ENCODE measurements at regions not wholly inside any gene's neighbourhood (a gene's known extent, or its start where the extent isn't known, plus 50 kb on each side); places are given as distances from the start of the nearest gene placed in this dataset.
A peak's percentile ranks its signal among the peaks of the same experiment; 100 is the strongest.
"Not testable (repeated sequence)": the region's sequence is repeated elsewhere in the genome, so short reads cannot be mapped to it uniquely, and the experiment has no call there.

- DNase-seq = not testable (repeated sequence)
These were observed 96.2 kb downstream of the BDH1 start for GRCh38 chr3:197459571-197459970.

- no peak for DNase-seq
These were observed 96.8 kb downstream of the BDH1 start for GRCh38 chr3:197458906-197459470.

DNA sequence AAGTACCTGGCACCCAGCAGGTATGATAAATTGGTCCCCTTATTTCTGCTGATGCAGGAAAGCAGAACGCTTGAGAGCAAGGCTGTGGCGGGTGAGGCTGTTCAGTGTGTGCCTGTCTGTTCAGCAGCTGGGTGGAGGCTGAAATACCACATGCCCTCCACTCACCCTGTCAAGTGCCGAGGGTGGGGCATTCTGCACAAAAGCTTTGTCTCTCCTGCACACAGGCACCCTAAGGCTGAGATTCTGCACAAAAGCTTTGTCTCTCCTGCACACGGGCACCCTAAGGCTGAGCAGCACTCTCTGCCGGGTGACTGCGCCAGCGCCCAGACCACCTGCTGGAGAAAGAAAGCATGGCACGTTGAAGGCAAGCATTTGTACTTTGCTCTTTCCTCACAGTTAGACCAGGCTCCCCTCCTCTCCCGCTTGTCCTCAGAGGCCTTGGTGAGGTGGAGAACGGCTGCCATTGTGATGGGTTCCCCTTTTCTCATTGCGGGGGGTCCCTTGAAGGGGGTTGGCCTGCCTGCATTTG lies 97.5 kb downstream of the BDH1 start:
- DNase-seq = no peak

DNA sequence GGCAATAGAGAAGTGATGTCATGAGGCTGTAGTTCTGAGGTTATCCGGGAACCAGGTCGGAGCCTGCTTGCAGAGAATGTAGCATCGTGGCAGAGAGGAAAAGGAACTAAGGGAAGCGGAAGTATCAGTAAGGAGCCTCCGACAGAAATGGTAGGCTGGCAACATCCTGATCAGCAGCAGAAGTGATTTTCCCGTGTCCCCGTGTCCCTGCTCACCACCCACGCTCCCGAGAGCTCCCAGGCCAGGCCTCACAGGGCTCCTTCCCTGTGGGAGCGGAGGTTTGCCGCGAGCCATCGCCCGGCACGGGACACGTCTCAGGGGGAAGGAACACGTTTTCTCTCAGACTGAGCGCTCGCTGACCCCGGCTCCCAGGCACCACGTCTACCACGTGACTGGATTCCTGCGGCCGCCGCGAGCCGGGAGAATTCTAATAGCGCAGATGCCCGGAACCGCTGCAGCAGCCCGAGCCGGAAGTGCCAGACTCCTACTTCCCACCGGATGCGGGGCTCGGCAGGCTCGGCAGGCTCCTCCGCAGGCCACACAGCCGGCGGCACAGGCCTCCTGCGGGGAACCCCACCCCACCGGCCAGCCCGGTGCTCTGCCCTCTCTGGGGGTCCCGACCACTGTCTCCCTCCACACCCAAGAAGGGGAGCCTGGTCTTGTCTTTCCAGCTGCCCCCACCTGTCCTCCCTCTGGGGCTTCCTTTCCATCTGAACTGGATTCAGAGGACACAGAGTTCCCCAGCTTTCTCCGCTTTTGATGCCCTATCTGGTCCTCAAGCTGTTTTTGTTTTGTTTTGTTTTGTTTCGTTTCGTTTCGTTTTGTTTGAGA lies 99.3 kb downstream of the BDH1 start:
- DNase-seq = no peak

- not testable (repeated sequence) for DNase-seq
These were observed 100.9 kb downstream of the BDH1 start for GRCh38 chr3:197454841-197455240.

DNA sequence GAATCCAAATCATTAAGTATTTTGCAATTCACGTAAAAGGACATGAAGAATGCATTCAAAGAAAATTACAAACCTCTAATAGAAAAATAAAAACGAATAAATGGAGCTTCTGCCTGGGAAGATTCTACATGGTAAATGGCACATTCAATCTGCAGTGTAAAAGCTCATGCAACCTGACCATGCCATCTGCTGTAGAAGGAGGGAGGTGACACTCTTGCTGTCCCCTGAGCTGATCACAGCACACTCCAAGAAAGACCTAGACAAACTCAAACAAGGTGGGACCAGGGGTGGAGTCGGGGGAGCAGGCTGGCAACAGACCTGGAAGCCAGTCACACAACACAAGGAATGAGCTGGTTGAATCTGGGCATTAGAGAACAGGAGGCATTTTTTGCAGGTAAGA lies 101.8 kb downstream of the BDH1 start:
- DNase-seq = peak; percentile 16 to 17

DNA sequence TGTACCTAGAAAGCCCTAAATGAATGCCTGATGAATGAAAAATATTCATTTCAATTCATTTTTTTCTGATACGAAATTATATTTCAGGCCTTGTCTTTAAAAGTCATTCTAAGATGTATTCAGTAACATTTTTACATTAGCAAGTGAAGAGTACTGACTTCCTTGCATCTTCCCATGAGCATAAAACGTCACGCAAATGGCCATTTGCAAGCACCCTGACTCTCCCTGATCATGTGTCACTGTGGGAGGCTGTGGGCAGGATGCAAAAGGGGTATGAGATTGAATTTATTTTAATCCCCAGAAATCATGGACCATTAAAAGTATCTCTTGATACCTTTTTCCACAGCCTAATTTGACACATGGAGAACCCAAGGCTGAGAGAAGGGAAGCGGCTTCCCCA lies 105.0 kb downstream of the BDH1 start:
- no peak for DNase-seq

DNA sequence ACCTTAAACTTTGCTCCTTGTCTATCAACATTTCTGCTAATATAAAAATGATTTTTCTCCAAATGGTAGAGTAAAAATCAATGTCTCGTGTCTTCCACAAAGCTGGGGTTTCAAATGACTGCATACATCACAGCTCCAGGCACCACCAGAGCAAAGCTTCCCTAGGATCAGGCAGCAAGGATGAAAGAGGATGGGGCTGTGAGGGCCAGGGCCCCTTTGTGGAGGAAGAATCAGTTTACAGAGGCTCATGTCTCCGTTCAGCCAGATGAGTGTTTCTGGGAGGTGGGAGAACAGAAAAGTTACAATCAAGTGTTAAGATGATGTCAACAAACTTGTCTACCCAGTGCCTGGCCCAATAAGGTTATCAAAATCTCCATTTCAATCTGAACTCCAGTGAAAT lies 105.5 kb downstream of the BDH1 start:
- no peak for DNase-seq

GRCh38 chr3:197449181-197449580 lies 106.6 kb downstream of the BDH1 start:
- DNase-seq = not testable (repeated sequence)

GRCh38 chr3:197447781-197448180 lies 108.0 kb downstream of the BDH1 start:
- DNase-seq = not testable (repeated sequence)

GRCh38 chr3:197447057-197447456 lies 108.7 kb downstream of the BDH1 start:
- no peak for DNase-seq

DNA sequence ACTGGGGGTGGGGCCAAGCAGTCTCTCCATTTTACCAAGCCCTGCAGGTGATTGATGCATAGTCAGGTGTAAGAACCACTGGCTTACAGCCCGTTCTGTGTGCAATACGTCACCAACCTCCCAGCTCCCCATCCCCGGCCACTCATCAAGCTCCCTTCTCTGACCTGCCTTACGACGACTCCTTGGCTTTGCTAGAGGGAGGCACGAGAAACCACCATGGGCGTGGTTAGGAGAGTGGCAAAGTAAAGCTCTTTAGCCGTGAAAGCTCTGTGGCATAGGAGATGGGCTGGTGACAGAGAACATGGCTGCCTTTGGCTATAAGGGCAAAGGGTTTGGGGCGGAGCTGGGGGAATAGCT lies 109.1 kb downstream of the BDH1 start:
- DNase-seq = no peak

GRCh38 chr3:197445896-197446699 lies 109.7 kb downstream of the BDH1 start:
- DNase-seq = no peak

DNA sequence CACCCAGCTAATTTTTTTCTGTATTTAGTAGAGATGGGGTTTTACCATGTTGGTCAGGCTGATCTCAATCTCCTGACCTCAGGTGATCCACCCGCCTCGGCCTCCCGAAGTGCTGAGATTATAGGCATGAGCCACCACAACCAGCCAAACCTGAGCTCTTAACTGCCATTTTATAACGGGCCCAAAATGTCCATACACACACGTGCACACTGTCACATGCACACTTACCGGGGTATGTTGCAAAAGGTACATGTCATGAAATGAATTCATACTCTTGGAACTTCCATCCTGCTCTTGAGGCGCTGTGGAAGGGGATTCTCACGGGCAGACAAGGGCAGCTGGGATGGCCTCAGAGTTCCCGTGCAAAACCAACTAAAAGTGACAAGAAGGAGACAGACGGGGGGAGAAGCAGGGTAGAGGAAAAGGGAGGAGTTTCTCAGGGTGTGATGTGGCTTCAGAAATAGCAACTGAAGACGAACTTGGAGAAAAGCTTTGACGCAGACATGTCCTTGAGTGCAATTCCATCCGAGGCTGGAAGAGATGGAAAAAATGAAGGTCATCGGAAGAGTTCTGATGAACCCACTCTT lies 110.9 kb downstream of the BDH1 start:
- DNase-seq = no peak

DNA sequence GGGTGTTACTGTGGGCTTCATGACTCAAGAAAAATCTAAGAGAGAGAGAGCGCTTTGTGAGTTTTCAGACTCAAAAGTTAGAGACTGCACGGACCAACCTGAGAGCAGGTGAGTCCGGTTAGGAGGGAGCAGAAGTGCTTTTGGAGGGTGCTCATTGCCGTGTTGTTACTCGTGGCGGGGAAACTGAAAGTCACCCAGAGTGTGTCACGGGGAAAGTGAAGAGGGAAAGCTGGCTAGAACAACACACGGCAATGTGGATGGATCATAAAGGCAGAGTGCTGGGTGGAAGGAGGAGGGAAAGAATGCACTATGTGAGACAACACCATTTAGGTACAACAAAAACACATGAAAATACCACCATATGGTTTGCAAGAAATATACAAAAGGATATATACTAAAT lies 112.3 kb downstream of the BDH1 start:
- DNase-seq = no peak

- DNase-seq = no peak
These were observed 115.0 kb downstream of the BDH1 start for GRCh38 chr3:197440717-197441303.

DNA sequence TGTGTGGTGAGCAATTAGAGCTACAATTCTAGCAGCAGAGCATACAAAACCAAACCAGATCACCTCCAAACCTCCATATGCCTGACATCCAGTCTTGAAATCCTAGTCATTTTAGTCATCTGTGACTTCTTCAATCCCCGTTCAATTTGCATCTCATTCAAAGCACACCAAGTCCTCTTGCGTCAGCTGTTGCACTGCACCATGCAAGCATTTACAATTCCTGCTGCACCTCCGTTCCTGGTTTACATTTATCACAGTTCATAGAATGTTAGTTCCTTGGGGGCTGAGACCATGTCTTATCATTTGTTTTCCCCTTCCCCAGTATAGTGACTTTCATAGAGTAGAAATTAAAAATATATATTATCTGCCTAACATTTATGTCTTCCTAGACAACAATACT lies 116.9 kb downstream of the BDH1 start:
- DNase-seq = peak; percentile 7 to 58

GRCh38 chr3:197435426-197435825 lies 120.3 kb downstream of the BDH1 start:
- no peak for DNase-seq

- DNase-seq = no peak
These were observed 120.9 kb downstream of the BDH1 start for GRCh38 chr3:197434830-197435229.

- DNase-seq = no peak
These were observed 123.2 kb downstream of the BDH1 start for GRCh38 chr3:197432384-197433127.

GRCh38 chr3:197431346-197431910 lies 124.3 kb downstream of the BDH1 start:
- no peak for DNase-seq

DNA sequence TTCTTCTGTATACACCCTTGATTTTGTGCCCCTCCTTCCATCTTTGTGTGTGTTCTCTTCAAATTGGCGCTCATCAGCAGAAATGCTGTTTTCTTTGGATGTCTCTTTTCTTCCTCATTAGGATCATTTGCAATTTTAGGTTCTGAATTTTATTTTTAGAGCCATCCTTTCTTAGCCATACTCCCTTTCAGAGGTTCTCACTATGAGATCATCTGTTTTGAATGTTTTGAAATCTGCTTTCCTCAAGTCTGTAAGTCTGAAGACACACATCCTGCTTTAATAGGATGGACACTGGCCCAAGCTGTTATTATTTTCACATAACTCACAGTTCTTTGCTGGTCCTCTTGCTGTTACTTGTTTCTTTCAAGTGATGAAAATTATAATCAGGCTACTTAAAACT lies 124.8 kb downstream of the BDH1 start:
- no peak for DNase-seq
